PC-9 (cell line): ENCODE measurements at regions not wholly inside any gene's neighbourhood (a gene's known extent, or its start where the extent isn't known, plus 50 kb on each side); places are given as distances from the start of the nearest gene placed in this dataset.

Source experiments
- CTCF ChIP-seq: fragments of 200-600 bp; sonication (generic); conservative IDR thresholded peaks from 2 replicates; pipeline ENCODE4 v1.6.1; 2017; ENCODE audit warnings: mixed run types, antibody characterized with exemption, mild to moderate bottlenecking, moderate library complexity
- EZH2 ChIP-seq: fragments of 200-600 bp; sonication (generic); IDR thresholded peaks from 2 replicates; pipeline ENCODE4 v1.8.0; 2017; ENCODE audit warnings: antibody characterized with exemption, low read depth

DNA sequence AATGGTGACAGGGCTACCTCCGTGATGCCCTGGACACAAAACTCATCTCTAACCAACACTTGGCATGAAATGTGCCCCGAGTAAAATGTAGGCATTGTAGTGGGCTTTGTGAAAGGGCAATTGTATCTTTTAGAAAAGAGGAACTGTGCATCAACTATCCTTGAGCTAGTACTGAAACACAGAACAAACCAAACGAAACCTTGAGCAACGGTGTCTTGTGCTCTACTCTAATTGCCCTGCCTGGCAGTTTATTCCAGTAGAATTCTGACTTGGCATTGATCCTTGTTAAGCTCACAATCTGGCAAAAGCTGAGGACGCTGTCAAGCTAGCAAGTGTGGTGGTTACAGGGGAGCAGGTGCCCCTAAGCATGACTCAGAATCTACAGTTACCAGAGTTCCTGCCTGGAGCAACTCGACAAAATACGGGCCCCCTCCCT is 707.1 kb upstream of the SPRY2 start:
- no peak for TF ChIP-seq CTCF
- no peak for TF ChIP-seq EZH2
